ENCODE measurements at regions not wholly inside any gene's neighbourhood (a gene's known extent, or its start where the extent isn't known, plus 50 kb on each side); places are given as distances from the start of the nearest gene placed in this dataset.
A peak's percentile ranks its signal among the peaks of the same experiment; 100 is the strongest.

GRCh38 chr13:39100996-39101738, 62.9 kb downstream of the NHLRC3 start:
- no peak overlapping the region for H3K4me3 Mint-ChIP-seq
- H3K27me3 Mint-ChIP-seq (ENCODE audit: low read depth) = peaks cover 2% of the 10 kb centered on the region
- H3K36me3 Mint-ChIP-seq (ENCODE audit: insufficient read depth) = no peaks in the 10 kb centered on the region

DNA sequence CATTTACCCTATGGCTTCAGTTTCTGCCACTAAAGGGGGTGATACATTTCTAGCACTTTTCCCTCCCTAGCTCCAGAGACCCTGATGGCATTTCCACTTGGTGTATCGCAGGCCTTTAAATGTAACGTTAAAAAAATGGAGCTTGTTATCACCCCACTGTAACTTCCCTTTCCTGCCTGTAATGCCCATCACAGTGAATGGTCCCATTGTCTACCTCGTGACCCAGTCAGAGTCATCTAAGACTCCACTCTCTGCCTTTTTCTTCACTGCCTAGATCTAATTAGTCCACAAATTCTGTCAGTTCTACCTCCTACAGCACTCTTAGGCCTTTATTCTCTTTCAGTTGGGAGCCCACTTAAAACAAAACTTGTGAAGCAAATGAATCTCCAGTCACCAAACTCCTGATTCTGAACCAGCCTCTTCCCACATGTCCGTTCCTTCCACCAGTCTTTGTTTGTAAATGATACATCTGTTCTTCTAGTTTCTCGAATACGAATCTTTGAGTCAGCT, 64.8 kb downstream of the NHLRC3 start:
- Mint-ChIP-seq H3K4me1 (ENCODE audit: low read depth) (no peaks in the 10 kb centered on the region), H3K27me3 (ENCODE audit: low read depth) (peaks cover 2% of the 10 kb centered on the region), H3K4me3 (no peak overlapping the region), H3K9me3 (no peaks in the 10 kb centered on the region), H3K36me3 (ENCODE audit: insufficient read depth) (no peaks in the 10 kb centered on the region)
- ATAC-seq = no peak
- no peak for DNase-seq

More at GRCh38 chr13:39100996-39101738, 62.9 kb downstream of the NHLRC3 start:
- no peak for DNase-seq
- Mint-ChIP-seq H3K4me1 (ENCODE audit: low read depth) (no peaks in the 10 kb centered on the region), H3K9me3 (no peaks in the 10 kb centered on the region)
- no peak for ATAC-seq

GRCh38 chr13:39105110-39105509, 66.9 kb downstream of the NHLRC3 start:
- Mint-ChIP-seq H3K9me3 (no peaks in the 10 kb centered on the region), H3K4me1 (ENCODE audit: low read depth) (no peaks in the 10 kb centered on the region), H3K36me3 (ENCODE audit: insufficient read depth) (no peaks in the 10 kb centered on the region), H3K27me3 (ENCODE audit: low read depth) (peaks cover 10% of the 10 kb centered on the region), H3K4me3 (no peak overlapping the region)
- no peak for DNase-seq
- no peak for ATAC-seq

DNA sequence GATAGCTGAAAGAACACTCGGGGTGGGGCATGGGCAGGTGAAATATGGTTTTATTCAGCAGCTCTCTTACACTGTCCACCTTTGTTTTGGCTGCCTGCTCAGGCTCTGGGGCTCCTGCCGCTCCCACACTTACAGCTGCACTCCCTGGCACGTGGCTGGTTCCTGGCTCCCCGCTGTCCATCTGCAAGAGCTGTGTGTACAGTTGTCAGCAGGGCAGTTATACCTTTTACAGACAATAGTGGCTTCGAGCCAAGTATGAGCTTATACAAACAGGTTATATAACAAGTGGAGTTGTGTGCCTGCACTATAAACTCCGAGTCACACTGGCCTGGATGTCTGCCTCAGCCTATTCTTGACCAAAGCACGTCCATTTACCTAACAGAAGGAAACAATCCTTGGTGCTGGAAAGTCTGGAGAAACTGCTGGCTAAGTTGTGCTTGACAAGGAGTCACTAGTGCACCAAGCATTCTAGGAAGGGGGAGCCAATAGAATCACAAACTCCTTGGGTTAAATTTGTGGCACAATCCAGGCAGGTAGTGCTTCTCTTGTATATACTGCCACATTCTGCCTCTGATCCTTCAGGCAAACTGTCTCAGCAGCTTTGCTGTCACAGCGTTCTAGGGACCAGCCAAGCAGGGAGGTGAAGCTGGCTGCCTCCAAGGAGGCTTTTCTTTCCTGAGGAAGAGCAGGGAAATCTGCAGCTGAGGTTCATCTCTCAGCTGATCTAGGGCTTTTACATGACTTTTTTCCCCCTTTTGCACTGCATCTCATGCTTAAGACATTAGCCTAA, 68.2 kb downstream of the NHLRC3 start:
- Mint-ChIP-seq H3K27me3 (ENCODE audit: low read depth) (peaks cover 10% of the 10 kb centered on the region), H3K4me3 (no peak overlapping the region), H3K4me1 (ENCODE audit: low read depth) (no peaks in the 10 kb centered on the region), H3K36me3 (ENCODE audit: insufficient read depth) (no peaks in the 10 kb centered on the region), H3K9me3 (no peaks in the 10 kb centered on the region)
- ATAC-seq = no peak
- no peak for DNase-seq

DNA sequence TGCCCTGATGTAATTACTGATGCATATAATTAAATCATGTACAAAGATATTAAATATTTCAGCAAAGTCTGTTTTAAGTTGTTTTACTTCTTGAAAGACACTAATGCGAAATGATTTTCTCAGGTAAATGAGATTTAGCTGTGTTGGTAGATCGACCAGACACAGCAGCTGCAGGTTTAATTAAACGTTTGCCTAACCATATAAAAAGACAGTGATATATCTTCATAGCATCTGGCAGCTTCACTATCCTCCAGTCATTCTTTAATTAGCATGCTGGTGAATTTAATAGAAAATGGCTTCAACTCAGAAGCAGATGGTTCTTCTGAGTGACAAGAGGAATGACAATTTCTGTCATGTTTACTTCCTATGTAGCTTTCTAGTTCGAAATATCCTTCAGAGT, 69.3 kb downstream of the NHLRC3 start:
- DNase-seq (no peak), ATAC-seq (no peak)
- Mint-ChIP-seq H3K4me3 (no peak overlapping the region), H3K4me1 (ENCODE audit: low read depth) (no peaks in the 10 kb centered on the region), H3K9me3 (no peaks in the 10 kb centered on the region), H3K27me3 (ENCODE audit: low read depth) (peaks cover 10% of the 10 kb centered on the region), H3K36me3 (ENCODE audit: insufficient read depth) (no peaks in the 10 kb centered on the region)

DNA sequence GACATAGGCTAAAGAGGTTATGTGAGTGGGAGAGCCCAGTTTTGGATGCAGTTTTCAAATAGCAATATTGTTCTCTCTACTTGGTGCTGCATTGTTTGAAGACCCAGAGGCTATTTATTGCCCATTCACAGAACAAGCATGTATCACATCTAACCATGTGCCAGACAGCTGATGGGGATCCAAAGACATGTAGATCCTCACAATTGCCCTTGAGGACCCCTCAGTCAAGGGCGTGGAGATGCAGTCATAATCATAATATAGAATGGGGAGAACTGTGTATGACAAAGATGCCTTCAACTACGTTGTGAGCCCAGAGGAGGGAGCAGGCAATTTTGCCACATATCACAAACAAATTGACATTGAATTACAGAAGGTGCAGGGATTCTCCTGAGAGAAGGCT, 70.5 kb downstream of the NHLRC3 start:
- H3K36me3 Mint-ChIP-seq (ENCODE audit: insufficient read depth) = no peaks in the 10 kb centered on the region
- no peaks in the 10 kb centered on the region for H3K9me3 Mint-ChIP-seq
- H3K4me3 Mint-ChIP-seq = no peak overlapping the region
- ATAC-seq (no peak), DNase-seq (no peak)
- H3K4me1 Mint-ChIP-seq (ENCODE audit: low read depth) = no peaks in the 10 kb centered on the region
- peaks cover 12% of the 10 kb centered on the region for H3K27me3 Mint-ChIP-seq (ENCODE audit: low read depth)

- peaks cover 14% of the 10 kb centered on the region for H3K27me3 Mint-ChIP-seq (ENCODE audit: low read depth)
- H3K9me3 Mint-ChIP-seq = peaks cover 7% of the 10 kb centered on the region
- no peak for ATAC-seq
These were observed 72.4 kb downstream of the NHLRC3 start for GRCh38 chr13:39110518-39111097.

DNA sequence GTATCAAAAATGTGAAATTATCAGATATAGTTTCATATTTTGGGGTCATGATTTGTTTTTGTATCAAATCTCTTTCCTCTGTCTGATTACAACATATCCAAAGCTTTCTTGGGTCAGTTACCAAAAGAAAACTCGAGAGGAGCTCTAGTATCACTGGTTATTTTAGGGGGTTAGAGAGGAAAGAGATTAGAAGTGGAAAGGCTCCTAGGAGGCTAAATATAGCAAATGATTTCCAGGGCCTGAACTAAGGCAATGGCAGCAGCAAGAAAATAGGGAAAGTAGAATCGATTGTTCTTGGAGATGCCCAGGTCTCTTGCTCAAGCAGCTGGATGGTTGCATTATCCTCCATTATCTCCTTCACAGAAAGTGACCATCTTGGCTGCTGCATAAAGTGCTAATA, 72.9 kb downstream of the NHLRC3 start:
- Mint-ChIP-seq H3K27me3 (ENCODE audit: low read depth) (peaks cover 14% of the 10 kb centered on the region), H3K9me3 (peaks cover 9% of the 10 kb centered on the region), H3K4me1 (ENCODE audit: low read depth) (no peaks in the 10 kb centered on the region), H3K36me3 (ENCODE audit: insufficient read depth) (no peaks in the 10 kb centered on the region), H3K4me3 (no peak overlapping the region)
- DNase-seq = no peak
- ATAC-seq = no peak

More at GRCh38 chr13:39110518-39111097, 72.4 kb downstream of the NHLRC3 start:
- no peak for DNase-seq
- no peaks in the 10 kb centered on the region for H3K4me1 Mint-ChIP-seq (ENCODE audit: low read depth)
- H3K4me3 Mint-ChIP-seq = no peak overlapping the region
- H3K36me3 Mint-ChIP-seq (ENCODE audit: insufficient read depth) = no peaks in the 10 kb centered on the region

GRCh38 chr13:39119422-39119821, 81.2 kb downstream of the NHLRC3 start:
- Mint-ChIP-seq H3K36me3 (ENCODE audit: insufficient read depth) (no peaks in the 10 kb centered on the region), H3K27me3 (ENCODE audit: low read depth) (peaks cover 12% of the 10 kb centered on the region), H3K4me1 (ENCODE audit: low read depth) (peaks cover 2% of the 10 kb centered on the region), H3K9me3 (peaks cover 14% of the 10 kb centered on the region), H3K4me3 (no peak overlapping the region)
- no peak for DNase-seq
- ATAC-seq = no peak

DNA sequence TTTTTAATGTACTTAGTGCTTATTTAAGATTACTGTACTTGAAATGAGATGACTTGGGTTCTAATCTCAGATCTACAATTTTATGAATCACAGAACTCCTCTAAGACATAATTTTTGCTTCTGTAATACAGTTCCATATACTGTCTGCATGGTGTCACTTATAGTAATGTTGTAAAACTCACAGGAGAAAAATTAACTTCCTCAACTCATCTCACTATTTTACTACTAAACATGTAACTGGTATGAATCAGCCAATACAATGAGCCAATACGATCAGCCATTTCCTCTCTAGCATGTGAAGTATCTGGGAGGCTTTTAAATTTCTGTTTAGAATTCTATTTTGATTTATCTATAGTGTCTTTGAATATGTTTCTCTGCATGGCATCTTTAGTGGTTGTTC, 85.3 kb downstream of the NHLRC3 start:
- Mint-ChIP-seq H3K9me3 (peaks cover 2% of the 10 kb centered on the region), H3K27me3 (ENCODE audit: low read depth) (peaks cover 5% of the 10 kb centered on the region)

GRCh38 chr13:39129213-39129612, 91.0 kb downstream of the NHLRC3 start:
- no peak for ATAC-seq
- DNase-seq = no peak
- Mint-ChIP-seq H3K9me3 (no peaks in the 10 kb centered on the region), H3K36me3 (ENCODE audit: insufficient read depth) (no peaks in the 10 kb centered on the region), H3K4me3 (no peak overlapping the region), H3K27me3 (ENCODE audit: low read depth) (peaks cover 2% of the 10 kb centered on the region), H3K4me1 (ENCODE audit: low read depth) (no peaks in the 10 kb centered on the region)

More for the DNA sequence above, 85.3 kb downstream of the NHLRC3 start:
- Mint-ChIP-seq H3K36me3 (ENCODE audit: insufficient read depth) (no peaks in the 10 kb centered on the region), H3K4me3 (no peak overlapping the region), H3K4me1 (ENCODE audit: low read depth) (peaks cover 2% of the 10 kb centered on the region)
- ATAC-seq (peak; percentile 48 to 70), DNase-seq (no peak)

GRCh38 chr13:39130301-39130700, 92.0 kb downstream of the NHLRC3 start:
- ATAC-seq (no peak), DNase-seq (no peak)
- peaks cover 2% of the 10 kb centered on the region for H3K27me3 Mint-ChIP-seq (ENCODE audit: low read depth)
- H3K4me3 Mint-ChIP-seq = no peak overlapping the region
- H3K36me3 Mint-ChIP-seq (ENCODE audit: insufficient read depth) = no peaks in the 10 kb centered on the region
- H3K4me1 Mint-ChIP-seq (ENCODE audit: low read depth) = no peaks in the 10 kb centered on the region
- H3K9me3 Mint-ChIP-seq = no peaks in the 10 kb centered on the region

DNA sequence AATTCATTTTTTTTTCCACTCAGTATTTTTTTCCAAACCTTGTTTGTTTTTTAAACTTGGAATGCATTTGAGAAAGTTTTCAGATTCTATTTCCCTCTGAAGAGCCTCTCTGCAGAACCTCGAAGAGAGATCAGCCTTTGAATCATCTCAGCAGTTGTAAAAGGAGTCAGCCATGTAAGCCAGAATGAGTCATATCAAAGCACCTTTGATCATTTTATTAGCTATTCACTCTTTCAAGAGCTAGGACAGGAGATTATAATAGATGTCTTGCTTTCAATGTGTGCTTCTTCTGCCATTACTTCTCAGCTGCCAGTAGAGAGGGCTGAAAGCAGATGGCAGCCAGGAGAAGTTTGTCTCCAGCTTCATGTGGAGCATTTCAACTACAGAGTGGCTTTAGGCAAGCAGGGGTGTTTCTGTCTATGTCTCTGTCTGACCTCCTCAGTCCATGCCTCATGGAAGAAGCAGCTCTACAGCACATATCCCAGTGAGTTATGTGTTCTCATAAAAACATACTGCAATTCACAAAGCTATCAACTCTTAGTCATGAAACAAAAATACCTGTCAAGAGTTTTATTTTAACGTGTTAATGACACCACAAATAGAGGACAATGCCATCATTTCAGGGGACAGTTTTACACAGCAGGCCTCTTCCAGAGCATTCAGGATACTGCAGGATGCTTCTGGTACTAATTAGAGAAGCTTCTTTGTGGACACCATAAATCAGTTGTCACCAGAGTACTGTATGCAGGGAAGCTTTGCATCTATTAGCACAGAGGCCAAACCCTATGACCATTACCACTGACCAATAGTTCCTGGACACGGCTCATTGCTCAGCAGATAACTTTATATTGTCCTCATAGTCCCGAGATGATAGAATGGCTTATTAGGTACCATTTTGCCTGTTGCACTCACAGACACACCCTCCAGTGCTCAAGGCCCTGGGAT, 94.3 kb downstream of the NHLRC3 start:
- Mint-ChIP-seq H3K4me1 (ENCODE audit: low read depth) (no peaks in the 10 kb centered on the region), H3K4me3 (no peak overlapping the region), H3K27me3 (ENCODE audit: low read depth) (peaks cover 2% of the 10 kb centered on the region), H3K36me3 (ENCODE audit: insufficient read depth) (no peaks in the 10 kb centered on the region), H3K9me3 (no peaks in the 10 kb centered on the region)
- no peak for DNase-seq
- ATAC-seq = peak; percentile 58 to 70

DNA sequence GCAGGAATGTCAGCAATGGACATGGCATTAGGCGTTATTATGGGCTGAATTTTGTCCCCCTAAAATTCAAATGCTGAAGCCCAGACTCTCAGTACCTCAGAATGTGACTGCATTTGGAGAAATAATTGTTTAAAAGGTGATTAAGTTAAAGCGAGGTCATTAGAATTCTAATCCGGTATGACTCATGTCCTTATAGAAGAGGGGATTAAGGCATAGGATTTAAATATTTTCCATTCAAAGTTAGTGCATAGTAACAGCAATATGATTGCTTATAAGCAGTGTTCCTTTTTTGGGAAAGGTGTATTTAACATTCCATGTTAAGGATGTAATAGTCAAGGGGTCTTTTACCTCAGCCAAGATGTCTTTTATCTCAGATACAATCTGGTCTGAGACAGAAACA, 95.5 kb downstream of the NHLRC3 start:
- ATAC-seq (no peak), DNase-seq (no peak)
- no peak overlapping the region for H3K4me3 Mint-ChIP-seq
- H3K9me3 Mint-ChIP-seq = no peaks in the 10 kb centered on the region
- H3K27me3 Mint-ChIP-seq (ENCODE audit: low read depth) = peaks cover 2% of the 10 kb centered on the region
- H3K36me3 Mint-ChIP-seq (ENCODE audit: insufficient read depth) = no peaks in the 10 kb centered on the region
- H3K4me1 Mint-ChIP-seq (ENCODE audit: low read depth) = no peaks in the 10 kb centered on the region
